NT2/D1 (cell line): ENCODE measurements at regions not wholly inside any gene's neighbourhood (a gene's known extent, or its start where the extent isn't known, plus 50 kb on each side); places are given as distances from the start of the nearest gene placed in this dataset.

Experiments
- DNase-seq: peaks from one replicate; pipeline ENCODE4 v3.0.0-alpha.2; 2011; ENCODE audit warnings: low read depth, low spot score
- H3K27me3 ChIP-seq: 2 replicates; pipeline ENCODE4 v1.6.0; 2011; ENCODE audit warnings: mild to moderate bottlenecking; ENCODE audit not compliant: insufficient read length, insufficient read depth
- H3K36me3 ChIP-seq: 2 replicates; pipeline ENCODE4 v1.6.1; 2011; ENCODE audit warnings: mild to moderate bottlenecking, low read length, mixed read lengths; ENCODE audit not compliant: insufficient read depth, insufficient read length
- H3K4me1 ChIP-seq: 2 replicates; pipeline ENCODE4 v1.5.1; 2011; ENCODE audit not compliant: insufficient read depth, insufficient read length
- H3K4me3 ChIP-seq: 2 replicates; pipeline ENCODE4 v1.5.1; 2011; ENCODE audit warnings: low read depth; ENCODE audit not compliant: insufficient read length
- H3K9ac ChIP-seq: 2 replicates; pipeline ENCODE4 v1.6.0; 2011; ENCODE audit warnings: low read depth; ENCODE audit not compliant: insufficient read length
- H3K9me3 ChIP-seq: 2 replicates; pipeline ENCODE4 v1.5.1; 2011; ENCODE audit warnings: mild to moderate bottlenecking, low read length; ENCODE audit not compliant: insufficient read depth
- SUZ12 ChIP-seq: IDR thresholded peaks from 2 replicates; pipeline ENCODE4 v1.6.1; 2011; ENCODE audit not compliant: insufficient read length, insufficient read depth; ENCODE audit errors: extremely low read depth
- YY1 ChIP-seq: IDR thresholded peaks from 2 replicates; pipeline ENCODE4 v1.6.1; 2011; ENCODE audit not compliant: insufficient read length, insufficient read depth
- ZNF274 ChIP-seq: IDR thresholded peaks from 2 replicates; pipeline ENCODE4 v1.6.1; 2011; ENCODE audit warnings: mild to moderate bottlenecking, low read depth, low read length

DNA sequence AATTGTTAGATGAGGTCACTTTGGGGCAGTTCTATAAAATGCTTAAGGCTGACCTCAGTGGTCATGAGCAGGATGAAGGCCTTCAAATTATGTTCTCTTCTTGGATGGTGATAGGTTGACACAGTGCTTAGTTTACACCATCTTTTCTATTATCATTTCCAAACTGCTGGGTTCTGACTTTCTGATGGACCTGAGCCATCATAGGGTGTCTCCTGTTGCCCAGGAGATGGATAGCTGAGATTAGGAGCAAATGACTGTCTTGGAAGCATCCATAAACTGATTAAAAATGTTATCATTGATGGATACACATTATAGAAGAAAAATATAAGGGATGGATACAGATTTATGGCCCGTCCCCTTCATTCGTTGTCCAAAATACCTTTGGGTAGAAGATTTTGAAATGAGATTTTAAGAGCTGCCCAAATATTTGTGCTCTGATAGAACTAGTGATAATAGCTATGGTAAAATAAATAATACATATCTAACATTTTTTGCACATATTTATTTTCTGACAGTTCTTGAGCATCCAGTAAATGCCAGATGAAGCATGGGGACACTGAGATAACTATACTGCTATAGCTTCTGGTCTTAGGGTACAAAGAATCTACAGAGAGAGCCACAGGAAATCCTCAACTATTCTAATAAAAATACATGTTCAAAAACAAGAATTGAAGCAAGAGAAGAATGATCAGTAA is 839.4 kb upstream of the LCORL start:
- Histone ChIP-seq H3K36me3 (no peaks in the 10 kb centered on the region), H3K27me3 (peaks cover 45% of the 10 kb centered on the region), H3K4me3 (no peak overlapping the region), H3K4me1 (no peaks in the 10 kb centered on the region), H3K9ac (no peak overlapping the region), H3K9me3 (no peaks in the 10 kb centered on the region)
- TF ChIP-seq YY1, result no peak
- TF ChIP-seq ZNF274, result no peak
- no peak for TF ChIP-seq SUZ12
- no peak for DNase-seq

DNA sequence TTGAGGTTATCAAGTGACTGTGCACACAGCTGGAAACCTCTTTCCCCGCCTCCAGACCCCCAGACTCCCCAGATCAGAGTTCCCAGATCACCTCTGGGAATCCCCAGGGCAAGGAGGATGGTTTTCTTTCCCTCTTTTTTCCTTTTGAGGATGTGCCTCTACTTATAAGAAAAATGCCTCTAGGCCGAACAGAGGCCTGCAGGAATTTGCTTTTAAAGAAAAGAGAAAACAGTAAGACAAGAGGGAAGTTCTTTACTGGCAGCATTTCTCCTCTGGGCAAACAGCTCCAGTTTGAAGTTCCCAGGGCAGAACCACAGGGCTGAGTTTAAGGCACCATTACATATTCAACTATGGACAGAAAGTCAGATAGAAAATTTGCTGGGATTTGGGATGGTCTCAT is 837.9 kb upstream of the LCORL start:
- no peaks in the 10 kb centered on the region for H3K9me3 ChIP-seq
- H3K4me1 ChIP-seq, result no peaks in the 10 kb centered on the region
- H3K4me3 ChIP-seq, result no peak overlapping the region
- H3K36me3 ChIP-seq, result no peaks in the 10 kb centered on the region
- H3K9ac ChIP-seq, result no peak overlapping the region
- DNase-seq, result peak; percentile 5
- H3K27me3 ChIP-seq, result peaks cover 47% of the 10 kb centered on the region
- TF ChIP-seq SUZ12 (no peak), ZNF274 (no peak), YY1 (no peak)

DNA sequence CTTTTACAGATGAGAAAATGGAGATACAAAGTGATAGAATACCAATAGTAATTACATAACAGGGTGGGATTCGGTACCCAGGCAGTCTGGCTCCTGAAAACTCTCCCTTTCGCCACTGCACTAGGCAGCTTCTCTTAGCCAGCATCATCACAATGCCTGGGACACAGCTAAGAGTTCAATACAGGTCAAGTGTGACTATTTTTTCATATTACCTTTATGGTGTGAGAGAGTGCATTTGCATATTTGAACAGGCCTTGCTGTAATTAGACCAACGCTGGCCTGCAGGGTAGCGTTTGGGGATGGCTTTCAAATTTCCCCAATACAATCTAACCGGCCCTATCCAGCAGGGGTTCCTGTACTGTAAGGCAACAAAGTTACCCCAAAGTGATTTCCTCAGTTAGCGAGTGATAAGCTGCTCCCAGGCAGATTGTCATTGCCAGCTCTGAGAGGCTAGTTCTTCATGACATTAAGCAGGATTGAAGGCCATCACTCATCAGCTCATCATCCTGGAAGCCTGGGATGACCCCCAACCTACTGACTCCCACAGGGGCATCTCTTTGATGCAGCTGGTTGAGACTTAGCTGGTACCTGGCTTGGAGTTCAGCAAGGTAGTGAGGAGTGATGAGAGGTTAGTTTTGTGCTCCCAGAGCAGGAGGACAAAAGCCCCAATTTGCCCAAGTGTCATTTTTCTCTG is 836.8 kb upstream of the LCORL start:
- Histone ChIP-seq H3K4me3 (no peak overlapping the region), H3K9ac (no peak overlapping the region), H3K36me3 (no peaks in the 10 kb centered on the region), H3K4me1 (no peaks in the 10 kb centered on the region), H3K27me3 (peaks cover 45% of the 10 kb centered on the region), H3K9me3 (no peaks in the 10 kb centered on the region)
- no peak for DNase-seq
- no peak for TF ChIP-seq YY1
- TF ChIP-seq ZNF274, result no peak
- no peak for TF ChIP-seq SUZ12

DNA sequence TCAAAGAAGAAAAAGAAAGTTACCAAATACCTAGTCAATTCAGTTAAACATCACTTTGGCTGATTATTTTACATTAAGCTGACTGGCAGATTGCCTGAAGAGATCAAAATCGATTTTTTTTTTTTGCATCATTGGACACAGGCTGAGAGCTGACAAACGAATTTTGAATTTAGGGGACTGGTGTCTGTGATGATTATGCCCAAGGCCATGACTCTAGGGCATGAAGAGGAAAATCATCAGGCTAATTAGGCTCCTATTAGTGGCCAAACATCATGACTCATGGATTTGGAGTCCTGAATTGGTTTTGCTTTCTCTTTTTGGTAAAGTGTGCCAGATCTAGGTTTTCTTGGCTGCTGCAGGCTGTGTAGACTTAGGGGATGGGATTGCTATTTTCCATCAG is 829.3 kb upstream of the LCORL start:
- H3K9ac ChIP-seq, result no peak overlapping the region
- H3K36me3 ChIP-seq, result no peaks in the 10 kb centered on the region
- no peaks in the 10 kb centered on the region for H3K4me1 ChIP-seq
- no peak for DNase-seq
- no peaks in the 10 kb centered on the region for H3K9me3 ChIP-seq
- no peak for TF ChIP-seq SUZ12
- no peak for TF ChIP-seq ZNF274
- TF ChIP-seq YY1, result no peak
- peaks cover under 1% of the 10 kb centered on the region for H3K27me3 ChIP-seq
- no peak overlapping the region for H3K4me3 ChIP-seq

DNA sequence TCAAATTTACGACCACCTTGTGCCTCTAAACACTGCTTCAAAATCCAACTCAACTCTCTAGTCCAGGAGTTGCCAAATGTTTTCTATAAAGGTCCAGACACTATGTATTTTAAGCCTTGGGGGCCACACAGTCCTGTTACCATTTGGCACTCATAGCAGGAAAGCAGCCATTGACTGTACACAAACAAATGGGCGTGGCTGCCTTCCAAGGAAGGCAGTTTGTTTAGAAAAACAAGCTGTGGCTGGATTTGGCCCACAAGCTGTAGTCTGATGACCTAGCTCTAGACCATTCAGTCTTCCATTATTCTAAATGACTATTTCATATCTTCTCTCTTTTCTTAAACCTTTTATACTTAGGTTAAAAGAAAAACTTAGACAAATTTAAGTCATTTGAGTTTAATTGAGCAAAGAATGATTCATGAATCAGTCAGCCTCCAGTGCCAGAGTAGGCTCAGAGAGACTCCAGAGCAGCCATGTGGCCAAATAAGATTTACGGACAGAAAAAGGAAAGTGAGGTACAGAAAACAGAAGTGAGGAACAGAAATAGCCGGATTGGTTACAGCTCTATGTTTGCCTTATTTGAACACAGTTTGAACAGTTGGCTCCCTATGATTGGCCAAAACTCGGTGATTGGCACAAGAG is 825.8 kb upstream of the LCORL start:
- Histone ChIP-seq H3K27me3 (no peaks in the 10 kb centered on the region), H3K9me3 (peaks cover 10% of the 10 kb centered on the region), H3K36me3 (no peaks in the 10 kb centered on the region), H3K9ac (no peak overlapping the region), H3K4me1 (no peaks in the 10 kb centered on the region), H3K4me3 (no peak overlapping the region)
- TF ChIP-seq YY1 (no peak), SUZ12 (no peak), ZNF274 (no peak)
- no peak for DNase-seq

DNA sequence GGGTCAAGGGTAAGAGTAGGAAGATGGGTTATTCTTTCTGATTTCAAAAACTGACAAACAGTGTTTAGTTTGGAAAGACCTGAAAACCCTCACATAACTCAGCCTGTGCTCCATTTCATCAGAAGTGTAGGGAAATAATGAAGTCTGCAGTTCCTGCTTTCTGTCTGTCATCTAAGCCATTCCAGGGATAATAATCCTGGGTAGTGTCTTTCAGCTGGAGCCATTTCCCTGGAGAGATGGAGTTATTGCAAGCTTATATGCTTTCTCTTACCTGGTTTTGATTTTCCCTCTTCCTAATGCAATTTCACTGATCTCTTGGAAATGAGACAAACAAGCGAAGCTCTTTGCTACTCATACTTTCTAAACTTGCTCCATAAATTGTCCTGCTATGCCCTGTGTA is 824.8 kb upstream of the LCORL start:
- Histone ChIP-seq H3K36me3 (no peaks in the 10 kb centered on the region), H3K9ac (no peak overlapping the region), H3K4me1 (no peaks in the 10 kb centered on the region), H3K27me3 (no peaks in the 10 kb centered on the region), H3K4me3 (no peak overlapping the region), H3K9me3 (peaks cover 16% of the 10 kb centered on the region)
- TF ChIP-seq YY1, result no peak
- no peak for TF ChIP-seq SUZ12
- no peak for TF ChIP-seq ZNF274
- no peak for DNase-seq

DNA sequence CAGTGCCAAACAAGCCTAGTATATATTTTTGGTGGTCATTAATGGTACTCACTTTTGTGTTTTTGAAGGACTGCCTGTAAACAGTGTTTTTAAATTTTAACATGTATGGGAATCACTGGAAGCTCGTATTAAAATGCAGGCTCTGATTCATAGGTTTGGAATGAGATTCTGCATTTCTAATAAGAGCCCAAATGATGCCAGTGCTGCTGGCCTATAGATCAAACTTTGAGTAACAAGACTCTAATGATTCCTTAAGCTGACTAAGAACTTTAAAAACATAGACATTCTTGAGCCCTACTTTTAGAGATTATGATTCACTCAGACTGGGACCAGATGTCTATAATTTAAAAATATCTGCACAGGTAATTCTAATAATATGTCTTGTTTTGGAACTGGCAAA is 823.2 kb upstream of the LCORL start:
- no peak for DNase-seq
- H3K4me1 ChIP-seq, result no peaks in the 10 kb centered on the region
- no peaks in the 10 kb centered on the region for H3K27me3 ChIP-seq
- no peak overlapping the region for H3K4me3 ChIP-seq
- H3K9me3 ChIP-seq, result peaks cover 16% of the 10 kb centered on the region
- no peak overlapping the region for H3K9ac ChIP-seq
- H3K36me3 ChIP-seq, result no peaks in the 10 kb centered on the region
- no peak for TF ChIP-seq YY1
- no peak for TF ChIP-seq SUZ12
- TF ChIP-seq ZNF274, result no peak
